Heart left ventricle (tissue), 13 donors: ENCODE measurements at regions not wholly inside any gene's neighbourhood (a gene's known extent, or its start where the extent isn't known, plus 50 kb on each side); places are given as distances from the start of the nearest gene placed in this dataset.

Experiments used
- CTCF ChIP-seq, 12 donors: fragments of 200-600 bp; sonication (generic) in 4 of 12; IDR thresholded peaks; one replicate each; pipeline versions ENCODE4 v1.5.0 to v1.8.0; 2018 to 2022; ENCODE audit warnings: antibody characterized with exemption in 12 of 12, mild to moderate bottlenecking in 5 of 12
- POLR2A ChIP-seq, 2 donors: fragments of 450-650 bp; IDR thresholded peaks; one replicate each; pipeline ENCODE4 v1.6.1; 2017; ENCODE audit warnings: antibody characterized with exemption in 2 of 2, mild to moderate bottlenecking in 2 of 2, moderate library complexity in 2 of 2
- donor health status: ischemic (EF 13 %, LVEDD 7.1; RV severe dilation, severe dysfunction).
- donor health status: DM: no; HTN: yes; CAD: no.
- donor health status: DM: no; HTN: no; CAD: no.
- donor health status: ischemic (EF 25% LVEDD 6.9; RV normal size, moderate dysfunction).
- donor health status: ischemic (EF 25% LVEDD 5.7; RV mildly dilated, moderate dysfunction).
- donor health status: ischemic (EF 35%, LVEDD 5.7; RV mildly dilated, moderate dysfunction).
- donor health status: nonischemic (EF 11% LVEDD 7.7; RV severe dilation, severe dysfunction).
- donor health status: DM: yes; HTN: yes; CAD: no.
- donor health status: PGD.
- donor health status: ischemic (EF 29% LVEDD 5.4; RV normal size, mild dysfunction).
- donor health status: nonischemic (EF 23%, LVEDD 6.1; RV moderate dilation, normal function).

GRCh38 chr6:44528370-44528644, 140.8 kb downstream of the CDC5L start:
- TF ChIP-seq POLR2A (IDR thresholded peaks at IDR 0.05) = no peak
- no peak for TF ChIP-seq CTCF (IDR thresholded peaks at IDR 0.05)
